ENCODE measurements at regions not wholly inside any gene's neighbourhood (a gene's known extent, or its start where the extent isn't known, plus 50 kb on each side); places are given as distances from the start of the nearest gene placed in this dataset.

DNA sequence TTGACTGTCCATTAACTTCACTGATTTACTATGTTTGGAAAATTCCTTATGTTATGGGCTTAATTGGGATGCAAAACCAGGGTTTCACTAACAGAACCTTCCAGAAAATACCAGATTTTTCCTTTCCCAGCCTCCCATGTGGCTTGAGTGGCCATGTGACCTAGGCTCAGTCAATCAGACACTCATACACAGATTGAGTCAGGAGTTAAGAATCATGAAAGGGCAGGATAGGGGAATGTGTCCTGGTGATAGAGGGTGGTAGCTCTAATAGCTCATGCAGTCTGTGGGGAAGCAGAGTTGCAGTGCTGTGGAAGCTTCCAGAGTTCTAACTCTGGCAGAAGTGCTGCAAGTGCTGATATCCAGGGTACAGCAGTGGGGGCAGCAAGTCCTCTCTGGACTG, 134.1 kb upstream of the IFNG-AS1 start:
- Mint-ChIP-seq H3K36me3 (ENCODE audit: low read depth, unreplicated experiment) (no peaks in the 10 kb centered on the region), H3K4me3 (ENCODE audit: unreplicated experiment) (no peak overlapping the region), H3K27me3 (ENCODE audit: low read depth, unreplicated experiment) (no peaks in the 10 kb centered on the region), H3K27ac (ENCODE audit: unreplicated experiment) (no peak overlapping the region), H3K4me1 (ENCODE audit: low read depth, unreplicated experiment) (peaks cover 2% of the 10 kb centered on the region), H3K9me3 (ENCODE audit: unreplicated experiment) (no peaks in the 10 kb centered on the region)
- H3K4me3 ChIP-seq (ENCODE audit: insufficient read depth, low read depth, low read length): no peak overlapping the region
- no peaks in the 10 kb centered on the region for H3K9me3 ChIP-seq (ENCODE audit: insufficient read depth, low read depth, low read length)
- H3K27ac ChIP-seq (ENCODE audit: low read depth, low read length): no peak overlapping the region
- H2AFZ ChIP-seq (ENCODE audit: low read depth, low read length): no peak overlapping the region
- H3K36me3 ChIP-seq (ENCODE audit: insufficient read depth, low read length): no peaks in the 10 kb centered on the region
- H3K4me1 ChIP-seq (ENCODE audit: insufficient read depth, low read length): no peaks in the 10 kb centered on the region
- DNase-seq (ENCODE audit: low read depth) (peak; percentile 31), FAIRE-seq (no peak)
- no peaks in the 10 kb centered on the region for H4K20me1 ChIP-seq (ENCODE audit: insufficient read depth, low read length)
- no peaks in the 10 kb centered on the region for H3K79me2 ChIP-seq (ENCODE audit: insufficient read depth, low read length)
- TF ChIP-seq, protein P1, sequence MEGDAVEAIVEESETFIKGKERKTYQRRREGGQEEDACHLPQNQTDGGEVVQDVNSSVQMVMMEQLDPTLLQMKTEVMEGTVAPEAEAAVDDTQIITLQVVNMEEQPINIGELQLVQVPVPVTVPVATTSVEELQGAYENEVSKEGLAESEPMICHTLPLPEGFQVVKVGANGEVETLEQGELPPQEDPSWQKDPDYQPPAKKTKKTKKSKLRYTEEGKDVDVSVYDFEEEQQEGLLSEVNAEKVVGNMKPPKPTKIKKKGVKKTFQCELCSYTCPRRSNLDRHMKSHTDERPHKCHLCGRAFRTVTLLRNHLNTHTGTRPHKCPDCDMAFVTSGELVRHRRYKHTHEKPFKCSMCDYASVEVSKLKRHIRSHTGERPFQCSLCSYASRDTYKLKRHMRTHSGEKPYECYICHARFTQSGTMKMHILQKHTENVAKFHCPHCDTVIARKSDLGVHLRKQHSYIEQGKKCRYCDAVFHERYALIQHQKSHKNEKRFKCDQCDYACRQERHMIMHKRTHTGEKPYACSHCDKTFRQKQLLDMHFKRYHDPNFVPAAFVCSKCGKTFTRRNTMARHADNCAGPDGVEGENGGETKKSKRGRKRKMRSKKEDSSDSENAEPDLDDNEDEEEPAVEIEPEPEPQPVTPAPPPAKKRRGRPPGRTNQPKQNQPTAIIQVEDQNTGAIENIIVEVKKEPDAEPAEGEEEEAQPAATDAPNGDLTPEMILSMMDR (IDR thresholded peaks at IDR 0.05; ENCODE audit: insufficient read depth, low read depth, low read length): no peak
- TF ChIP-seq EZH2 (IDR thresholded peaks at IDR 0.05; ENCODE audit: insufficient read depth, low read length): no peak
- H3K4me2 ChIP-seq (ENCODE audit: low read length): no peak overlapping the region
- no peaks in the 10 kb centered on the region for H3K27me3 ChIP-seq (ENCODE audit: insufficient read depth, low read length)
- H3K9ac ChIP-seq (ENCODE audit: low read length): no peak overlapping the region

DNA sequence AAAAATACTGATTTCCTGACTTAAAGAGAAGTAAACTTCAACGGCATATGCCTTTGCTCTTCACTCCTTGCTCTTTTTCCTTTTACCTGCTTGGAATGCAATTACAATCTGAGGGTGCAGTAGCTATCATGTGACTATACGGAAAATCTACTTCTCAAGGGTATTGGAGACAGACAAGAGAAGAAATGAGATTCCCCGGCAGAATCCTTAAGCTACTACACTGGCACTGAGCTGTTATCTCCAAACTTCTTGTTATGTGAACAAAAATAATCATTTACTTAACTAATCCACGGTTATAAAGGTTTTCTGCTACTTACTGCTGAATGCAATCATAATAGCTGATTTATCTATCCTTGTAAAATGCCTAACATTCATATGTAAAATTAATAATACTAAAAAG, 118.0 kb upstream of the IFNG-AS1 start:
- no peaks in the 10 kb centered on the region for H3K36me3 ChIP-seq (ENCODE audit: insufficient read depth, low read length)
- no peaks in the 10 kb centered on the region for H3K27me3 ChIP-seq (ENCODE audit: insufficient read depth, low read length)
- H2AFZ ChIP-seq (ENCODE audit: low read depth, low read length): no peak overlapping the region
- TF ChIP-seq EZH2 (IDR thresholded peaks at IDR 0.05; ENCODE audit: insufficient read depth, low read length): no peak
- TF ChIP-seq, protein P1 (IDR thresholded peaks at IDR 0.05; ENCODE audit: insufficient read depth, low read depth, low read length): no peak
- no peak overlapping the region for H3K4me3 ChIP-seq (ENCODE audit: insufficient read depth, low read depth, low read length)
- Mint-ChIP-seq H3K36me3 (ENCODE audit: low read depth, unreplicated experiment) (no peaks in the 10 kb centered on the region), H3K4me3 (ENCODE audit: unreplicated experiment) (no peak overlapping the region), H3K4me1 (ENCODE audit: low read depth, unreplicated experiment) (no peaks in the 10 kb centered on the region), H3K27ac (ENCODE audit: unreplicated experiment) (no peak overlapping the region), H3K27me3 (ENCODE audit: low read depth, unreplicated experiment) (no peaks in the 10 kb centered on the region), H3K9me3 (ENCODE audit: unreplicated experiment) (peaks cover 8% of the 10 kb centered on the region)
- H3K79me2 ChIP-seq (ENCODE audit: insufficient read depth, low read length): no peaks in the 10 kb centered on the region
- no peak overlapping the region for H3K27ac ChIP-seq (ENCODE audit: low read depth, low read length)
- H3K9me3 ChIP-seq (ENCODE audit: insufficient read depth, low read depth, low read length): no peaks in the 10 kb centered on the region
- no peak overlapping the region for H3K9ac ChIP-seq (ENCODE audit: low read length)
- H3K4me1 ChIP-seq (ENCODE audit: insufficient read depth, low read length): no peaks in the 10 kb centered on the region
- DNase-seq (ENCODE audit: low read depth) (no peak), FAIRE-seq (no peak)
- no peaks in the 10 kb centered on the region for H4K20me1 ChIP-seq (ENCODE audit: insufficient read depth, low read length)
- H3K4me2 ChIP-seq (ENCODE audit: low read length): no peak overlapping the region

DNA sequence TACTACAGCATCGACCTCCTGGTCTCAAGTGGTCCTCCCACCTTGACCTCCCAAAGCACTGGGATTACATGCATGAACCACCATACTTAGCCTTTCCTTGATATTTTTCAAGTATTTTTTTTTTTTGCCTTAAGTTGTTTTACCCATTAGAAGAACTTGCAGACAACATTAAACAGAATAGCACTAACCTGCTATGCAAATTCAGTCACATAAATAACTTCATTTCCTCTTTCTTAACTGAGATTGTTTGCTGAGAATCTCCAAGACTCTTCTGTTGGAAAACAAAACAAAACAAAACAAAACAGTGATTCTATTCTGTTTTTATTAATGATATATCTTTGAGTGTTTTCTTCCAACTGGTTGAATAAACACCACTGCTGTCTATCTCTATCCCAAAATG, 115.9 kb upstream of the IFNG-AS1 start:
- Histone ChIP-seq H3K9ac (ENCODE audit: low read length) (no peak overlapping the region), H3K27me3 (ENCODE audit: insufficient read depth, low read length) (no peaks in the 10 kb centered on the region), H3K9me3 (ENCODE audit: insufficient read depth, low read depth, low read length) (no peaks in the 10 kb centered on the region), H3K4me3 (ENCODE audit: insufficient read depth, low read depth, low read length) (no peak overlapping the region), H3K79me2 (ENCODE audit: insufficient read depth, low read length) (no peaks in the 10 kb centered on the region), H3K4me1 (ENCODE audit: insufficient read depth, low read length) (no peaks in the 10 kb centered on the region), H3K27ac (ENCODE audit: low read depth, low read length) (no peak overlapping the region), H4K20me1 (ENCODE audit: insufficient read depth, low read length) (no peaks in the 10 kb centered on the region), H3K4me2 (ENCODE audit: low read length) (no peak overlapping the region), H2AFZ (ENCODE audit: low read depth, low read length) (no peak overlapping the region), H3K36me3 (ENCODE audit: insufficient read depth, low read length) (no peaks in the 10 kb centered on the region)
- H3K27ac Mint-ChIP-seq (ENCODE audit: unreplicated experiment): no peak overlapping the region
- H3K27me3 Mint-ChIP-seq (ENCODE audit: low read depth, unreplicated experiment): peaks cover under 1% of the 10 kb centered on the region
- H3K4me3 Mint-ChIP-seq (ENCODE audit: unreplicated experiment): no peak overlapping the region
- no peak for FAIRE-seq
- no peak for DNase-seq (ENCODE audit: low read depth)
- no peaks in the 10 kb centered on the region for H3K4me1 Mint-ChIP-seq (ENCODE audit: low read depth, unreplicated experiment)
- H3K36me3 Mint-ChIP-seq (ENCODE audit: low read depth, unreplicated experiment): no peaks in the 10 kb centered on the region
- peaks cover 6% of the 10 kb centered on the region for H3K9me3 Mint-ChIP-seq (ENCODE audit: unreplicated experiment)
- TF ChIP-seq, protein P1 (IDR thresholded peaks at IDR 0.05; ENCODE audit: insufficient read depth, low read depth, low read length): no peak
- TF ChIP-seq EZH2 (IDR thresholded peaks at IDR 0.05; ENCODE audit: insufficient read depth, low read length): no peak
